GM23338 (cell line): ENCODE measurements at regions not wholly inside any gene's neighbourhood (a gene's known extent, or its start where the extent isn't known, plus 50 kb on each side); places are given as distances from the start of the nearest gene placed in this dataset.

Source experiments
- ATAC-seq: fragments of 200-7000 bp; cut with Tn5 transposase; 3 replicates; pipeline ENCODE4 v1.9.1; 2020
- DNase-seq: peaks from one replicate; pipeline ENCODE4 v3.0.0-alpha.2; 2015; ENCODE audit warnings: low spot score
- H2AFZ ChIP-seq: fragments of 200-600 bp; sonication (generic); 2 replicates; pipeline ENCODE4 v1.8.0; 2016; ENCODE audit warnings: antibody characterized with exemption, mild to moderate bottlenecking, moderate library complexity
- H3F3A ChIP-seq: fragments of 200-600 bp; sonication (generic); replicated peaks from 2 replicates; pipeline ENCODE4 v1.8.0; 2017; ENCODE audit warnings: antibody characterized with exemption, mixed run types, low read depth
- H3K27ac ChIP-seq: fragments of 200-600 bp; sonication (generic); 2 replicates; pipeline ENCODE4 v1.6.1; 2016; ENCODE audit warnings: low read depth
- H3K27me3 ChIP-seq: fragments of 200-600 bp; sonication (generic); 2 replicates; pipeline ENCODE4 v1.8.0; 2016; ENCODE audit warnings: mild to moderate bottlenecking, mixed run types, moderate library complexity; ENCODE audit not compliant: insufficient read depth
- H3K36me3 ChIP-seq: fragments of 200-600 bp; sonication (generic); 2 replicates; pipeline ENCODE4 v1.8.0; 2016; ENCODE audit warnings: mild to moderate bottlenecking; ENCODE audit not compliant: insufficient read depth
- H3K4me1 ChIP-seq: fragments of 200-600 bp; sonication (generic); 2 replicates; pipeline ENCODE4 v1.8.0; 2016; ENCODE audit warnings: mild to moderate bottlenecking, moderate library complexity; ENCODE audit not compliant: insufficient read depth
- H3K4me2 ChIP-seq: fragments of 200-600 bp; sonication (generic); 2 replicates; pipeline ENCODE4 v1.7.1; 2017; ENCODE audit warnings: mixed run types
- H3K4me3 ChIP-seq: fragments of 200-600 bp; sonication (generic); 2 replicates; pipeline ENCODE4 v1.6.1; 2016; ENCODE audit warnings: mixed run types
- H3K79me2 ChIP-seq: fragments of 200-600 bp; sonication (generic); replicated peaks from 2 replicates; pipeline ENCODE4 v1.8.0; 2017; ENCODE audit warnings: mild to moderate bottlenecking; ENCODE audit not compliant: insufficient read depth
- H3K9me2 ChIP-seq: fragments of 200-600 bp; sonication (generic); 2 replicates; pipeline ENCODE4 v1.8.0; 2017; ENCODE audit not compliant: insufficient read depth
- H4K20me1 ChIP-seq: fragments of 200-600 bp; sonication (generic); replicated peaks from 2 replicates; pipeline ENCODE4 v1.8.0; 2017; ENCODE audit warnings: mild to moderate bottlenecking; ENCODE audit not compliant: insufficient read depth
- H3K27ac Mint-ChIP-seq: 2 replicates; pipeline ENCODE4 v1.8.0; 2020; ENCODE audit warnings: inconsistent platforms, mild to moderate bottlenecking, moderate library complexity, mixed read lengths
- H3K27me3 Mint-ChIP-seq: 3 replicates; pipeline ENCODE4 v1.8.0; 2022; ENCODE audit warnings: low read depth, mild to moderate bottlenecking, moderate library complexity, mixed read lengths, inconsistent platforms; ENCODE audit not compliant: insufficient read depth, poor library complexity
- H3K36me3 Mint-ChIP-seq: 3 replicates; pipeline ENCODE4 v1.8.0; 2021; ENCODE audit warnings: low read depth, mild to moderate bottlenecking, inconsistent platforms, moderate library complexity, mixed read lengths
- H3K4me1 Mint-ChIP-seq: 3 replicates; pipeline ENCODE4 v1.8.0; 2020; ENCODE audit warnings: mild to moderate bottlenecking, inconsistent platforms, mixed read lengths
- H3K4me3 Mint-ChIP-seq: 3 replicates; pipeline ENCODE4 v1.8.0; 2021; ENCODE audit warnings: moderate library complexity, mild to moderate bottlenecking, inconsistent platforms, mixed read lengths
- H3K9me3 Mint-ChIP-seq: 3 replicates; pipeline ENCODE4 v1.8.0; 2020; ENCODE audit warnings: moderate library complexity, mild to moderate bottlenecking, inconsistent platforms, mixed read lengths
- CREB1 ChIP-seq: fragments of 250-450 bp; sonication (Bioruptor Pico); IDR thresholded peaks from 2 replicates; pipeline ENCODE4 v1.5.0; 2020; ENCODE audit warnings: low read depth, mild to moderate bottlenecking, moderate library complexity
- EZH2 ChIP-seq: fragments of 200-600 bp; sonication (generic); IDR thresholded peaks from one replicate; pipeline ENCODE4 v1.8.0; 2017; ENCODE audit warnings: antibody characterized with exemption, mild to moderate bottlenecking, low read depth; ENCODE audit not compliant: unreplicated experiment
- EZH2phosphoT487 ChIP-seq: fragments of 200-600 bp; sonication (generic); IDR thresholded peaks from one replicate; pipeline ENCODE4 v1.8.1; 2018; ENCODE audit warnings: antibody characterized with exemption; ENCODE audit not compliant: unreplicated experiment
- JUNB ChIP-seq: IDR thresholded peaks from one replicate; pipeline ENCODE4 v1.6.1; 2016; ENCODE audit warnings: antibody characterized with exemption; ENCODE audit not compliant: unreplicated experiment
- NANOG ChIP-seq: IDR thresholded peaks from 2 replicates; pipeline ENCODE4 v1.6.1; 2016; ENCODE audit warnings: antibody characterized with exemption, borderline replicate concordance
- POLR2AphosphoS5 ChIP-seq: IDR thresholded peaks from 2 replicates; pipeline ENCODE4 v1.6.1; 2016; ENCODE audit warnings: antibody characterized with exemption, low read depth
- STAT1 ChIP-seq: IDR thresholded peaks from one replicate; pipeline ENCODE4 v1.6.1; 2016; ENCODE audit warnings: antibody characterized with exemption; ENCODE audit not compliant: unreplicated experiment
- ZNF114 ChIP-seq: fragments of 250-450 bp; sonication (Bioruptor Pico); IDR thresholded peaks from 2 replicates; pipeline ENCODE4 v1.5.0; 2020; ENCODE audit warnings: mild to moderate bottlenecking, moderate library complexity
- ZNF331 ChIP-seq: fragments of 250-450 bp; sonication (Bioruptor Pico); IDR thresholded peaks from 2 replicates; pipeline ENCODE4 v1.5.0; 2020; ENCODE audit warnings: low read depth, mild to moderate bottlenecking, moderate library complexity
- ZNF462 ChIP-seq: fragments of 250-450 bp; sonication (Bioruptor Pico); IDR thresholded peaks from 2 replicates; pipeline ENCODE4 v1.5.0; 2020; ENCODE audit warnings: mild to moderate bottlenecking, moderate library complexity
- TF ChIP-seq, protein P1 (sequence below): IDR thresholded peaks from one replicate; pipeline ENCODE4 v1.6.1; 2018; ENCODE audit warnings: antibody characterized with exemption; ENCODE audit not compliant: unreplicated experiment
- TF ChIP-seq, protein P2 (sequence below): IDR thresholded peaks from 2 replicates; pipeline ENCODE4 v1.6.1; 2016; ENCODE audit warnings: antibody characterized with exemption
- TF ChIP-seq, protein P3 (sequence below), 2 experiments: fragments of 200-600 bp in 1 of 2; sonication (generic) in 1 of 2; conservative IDR thresholded peaks; 2 replicates each; pipeline versions ENCODE4 v1.5.1 to v1.6.1; 2016 to 2017; ENCODE audit warnings: antibody characterized with exemption in 2 of 2, low read depth in 2 of 2, mild to moderate bottlenecking in 2 of 2, moderate library complexity in 1 of 2

DNA sequence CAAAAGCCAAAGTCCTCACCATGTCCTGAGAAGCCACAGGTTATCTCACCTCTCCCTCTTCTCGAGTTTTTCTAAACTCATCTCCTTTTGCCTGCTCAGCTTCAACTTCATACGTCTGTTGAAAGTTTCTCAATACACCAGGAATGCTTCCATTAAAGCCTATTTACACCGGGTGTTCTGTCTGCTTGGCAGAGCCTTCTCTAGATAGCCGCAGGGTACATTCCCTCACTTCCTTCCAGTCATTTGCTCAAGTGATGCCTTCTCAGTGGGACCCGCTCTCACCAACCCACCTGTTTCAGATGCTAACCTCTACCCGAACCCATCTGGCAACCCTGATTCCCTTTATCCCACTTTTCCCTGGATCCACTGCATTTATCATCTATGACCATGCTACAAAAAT lies 257.0 kb upstream of the ADGRL2 start:
- H3K4me1 ChIP-seq: peaks cover 17% of the 10 kb centered on the region
- peaks cover 5% of the 10 kb centered on the region; the same call in 1 of the 2 replicates for H3F3A ChIP-seq
- DNase-seq (no peak), ATAC-seq (no peak)
- no peaks in the 10 kb centered on the region for H3K36me3 ChIP-seq
- H3K4me3 ChIP-seq: no peak overlapping the region
- H3K36me3 Mint-ChIP-seq: peaks cover 3% of the 10 kb centered on the region; the same call in 1 of the 3 replicates
- H3K27ac Mint-ChIP-seq: no peak overlapping the region
- no peak overlapping the region for H3K4me3 Mint-ChIP-seq
- no peaks in the 10 kb centered on the region for H3K9me3 Mint-ChIP-seq
- peaks cover 3% of the 10 kb centered on the region for H3K27me3 Mint-ChIP-seq
- no peak overlapping the region for H3K4me2 ChIP-seq
- H2AFZ ChIP-seq: no peak overlapping the region
- peaks cover 38% of the 10 kb centered on the region for H3K4me1 Mint-ChIP-seq
- H3K9me2 ChIP-seq: peaks cover 9% of the 10 kb centered on the region; the same call in 1 of the 2 replicates
- TF ChIP-seq, protein P1, sequence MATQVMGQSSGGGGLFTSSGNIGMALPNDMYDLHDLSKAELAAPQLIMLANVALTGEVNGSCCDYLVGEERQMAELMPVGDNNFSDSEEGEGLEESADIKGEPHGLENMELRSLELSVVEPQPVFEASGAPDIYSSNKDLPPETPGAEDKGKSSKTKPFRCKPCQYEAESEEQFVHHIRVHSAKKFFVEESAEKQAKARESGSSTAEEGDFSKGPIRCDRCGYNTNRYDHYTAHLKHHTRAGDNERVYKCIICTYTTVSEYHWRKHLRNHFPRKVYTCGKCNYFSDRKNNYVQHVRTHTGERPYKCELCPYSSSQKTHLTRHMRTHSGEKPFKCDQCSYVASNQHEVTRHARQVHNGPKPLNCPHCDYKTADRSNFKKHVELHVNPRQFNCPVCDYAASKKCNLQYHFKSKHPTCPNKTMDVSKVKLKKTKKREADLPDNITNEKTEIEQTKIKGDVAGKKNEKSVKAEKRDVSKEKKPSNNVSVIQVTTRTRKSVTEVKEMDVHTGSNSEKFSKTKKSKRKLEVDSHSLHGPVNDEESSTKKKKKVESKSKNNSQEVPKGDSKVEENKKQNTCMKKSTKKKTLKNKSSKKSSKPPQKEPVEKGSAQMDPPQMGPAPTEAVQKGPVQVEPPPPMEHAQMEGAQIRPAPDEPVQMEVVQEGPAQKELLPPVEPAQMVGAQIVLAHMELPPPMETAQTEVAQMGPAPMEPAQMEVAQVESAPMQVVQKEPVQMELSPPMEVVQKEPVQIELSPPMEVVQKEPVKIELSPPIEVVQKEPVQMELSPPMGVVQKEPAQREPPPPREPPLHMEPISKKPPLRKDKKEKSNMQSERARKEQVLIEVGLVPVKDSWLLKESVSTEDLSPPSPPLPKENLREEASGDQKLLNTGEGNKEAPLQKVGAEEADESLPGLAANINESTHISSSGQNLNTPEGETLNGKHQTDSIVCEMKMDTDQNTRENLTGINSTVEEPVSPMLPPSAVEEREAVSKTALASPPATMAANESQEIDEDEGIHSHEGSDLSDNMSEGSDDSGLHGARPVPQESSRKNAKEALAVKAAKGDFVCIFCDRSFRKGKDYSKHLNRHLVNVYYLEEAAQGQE: no peak
- TF ChIP-seq, protein P2, sequence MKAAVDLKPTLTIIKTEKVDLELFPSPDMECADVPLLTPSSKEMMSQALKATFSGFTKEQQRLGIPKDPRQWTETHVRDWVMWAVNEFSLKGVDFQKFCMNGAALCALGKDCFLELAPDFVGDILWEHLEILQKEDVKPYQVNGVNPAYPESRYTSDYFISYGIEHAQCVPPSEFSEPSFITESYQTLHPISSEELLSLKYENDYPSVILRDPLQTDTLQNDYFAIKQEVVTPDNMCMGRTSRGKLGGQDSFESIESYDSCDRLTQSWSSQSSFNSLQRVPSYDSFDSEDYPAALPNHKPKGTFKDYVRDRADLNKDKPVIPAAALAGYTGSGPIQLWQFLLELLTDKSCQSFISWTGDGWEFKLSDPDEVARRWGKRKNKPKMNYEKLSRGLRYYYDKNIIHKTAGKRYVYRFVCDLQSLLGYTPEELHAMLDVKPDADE: no peak
- TF ChIP-seq NANOG: no peak
- no peak for TF ChIP-seq EZH2phosphoT487
- no peak for TF ChIP-seq CREB1 (CRISPR knock-in tag)
- TF ChIP-seq ZNF331 (CRISPR knock-in tag): no peak
- TF ChIP-seq JUNB: no peak
- TF ChIP-seq ZNF114 (CRISPR knock-in tag): no peak
- TF ChIP-seq STAT1: no peak
- TF ChIP-seq, protein P3, sequence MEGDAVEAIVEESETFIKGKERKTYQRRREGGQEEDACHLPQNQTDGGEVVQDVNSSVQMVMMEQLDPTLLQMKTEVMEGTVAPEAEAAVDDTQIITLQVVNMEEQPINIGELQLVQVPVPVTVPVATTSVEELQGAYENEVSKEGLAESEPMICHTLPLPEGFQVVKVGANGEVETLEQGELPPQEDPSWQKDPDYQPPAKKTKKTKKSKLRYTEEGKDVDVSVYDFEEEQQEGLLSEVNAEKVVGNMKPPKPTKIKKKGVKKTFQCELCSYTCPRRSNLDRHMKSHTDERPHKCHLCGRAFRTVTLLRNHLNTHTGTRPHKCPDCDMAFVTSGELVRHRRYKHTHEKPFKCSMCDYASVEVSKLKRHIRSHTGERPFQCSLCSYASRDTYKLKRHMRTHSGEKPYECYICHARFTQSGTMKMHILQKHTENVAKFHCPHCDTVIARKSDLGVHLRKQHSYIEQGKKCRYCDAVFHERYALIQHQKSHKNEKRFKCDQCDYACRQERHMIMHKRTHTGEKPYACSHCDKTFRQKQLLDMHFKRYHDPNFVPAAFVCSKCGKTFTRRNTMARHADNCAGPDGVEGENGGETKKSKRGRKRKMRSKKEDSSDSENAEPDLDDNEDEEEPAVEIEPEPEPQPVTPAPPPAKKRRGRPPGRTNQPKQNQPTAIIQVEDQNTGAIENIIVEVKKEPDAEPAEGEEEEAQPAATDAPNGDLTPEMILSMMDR (conservative IDR thresholded peaks at IDR 0.05; ENCODE audit: low read depth in 2 of 2): no peak
- no peak for TF ChIP-seq EZH2
- no peak for TF ChIP-seq ZNF462 (CRISPR knock-in tag)
- TF ChIP-seq POLR2AphosphoS5: no peak
- H4K20me1 ChIP-seq: no peaks in the 10 kb centered on the region
- no peak overlapping the region for H3K27ac ChIP-seq
- H3K79me2 ChIP-seq: no peaks in the 10 kb centered on the region
- no peaks in the 10 kb centered on the region for H3K27me3 ChIP-seq
